SK-N-SH (cell line): ENCODE measurements at regions not wholly inside any gene's neighbourhood (a gene's known extent, or its start where the extent isn't known, plus 50 kb on each side); places are given as distances from the start of the nearest gene placed in this dataset.

ENCODE experiments used
- CTCF ChIA-PET: fragments of 300-600, 350-600 bp; formaldehyde crosslinking; extraction: SDS; loops from one replicate; lab custom pipeline; 2021; lab: Yijun Ruan, JAX
- POLR2A ChIA-PET: fragments of 350-600 bp; sonication (Branson Sonifier 250); formaldehyde crosslinking; extraction: SDS; loops from one replicate; lab custom pipeline; 2020; ENCODE audit warnings: antibody characterized with exemption, inconsistent platforms; lab: Yijun Ruan, JAX
- DNase-seq: peaks from one replicate; pipeline ENCODE4 v3.0.0; 2012
- H2AFZ ChIP-seq: fragments of 200-600 bp; sonication (generic); 2 replicates; pipeline ENCODE4 v1.8.1; 2016; ENCODE audit warnings: antibody characterized with exemption, mild to moderate bottlenecking, low read depth
- H3F3A ChIP-seq: fragments of 200-600 bp; sonication (generic); replicated peaks from 2 replicates; pipeline ENCODE3; 2016; ENCODE audit warnings: antibody characterized with exemption, mild to moderate bottlenecking; ENCODE audit not compliant: insufficient read depth
- H3K27ac ChIP-seq, 2 experiments: fragments of 200-500 bp in 1 of 2; fragments of 200-600 bp in 1 of 2; sonication (Bioruptor generic) in 1 of 2; sonication (generic), shearing (Covaris generic) in 1 of 2; 2 replicates each; pipeline versions ENCODE4 v1.5.1 to v1.6.1; 2014 to 2016; ENCODE audit warnings: low read depth in 2 of 2, inconsistent platforms in 1 of 2, low read length in 1 of 2, mild to moderate bottlenecking in 1 of 2, mixed read lengths in 1 of 2
- H3K27me3 ChIP-seq: fragments of 200-600 bp; sonication (generic), shearing (Covaris generic); 2 replicates; pipeline ENCODE4 v1.6.1; 2016; ENCODE audit warnings: mixed run types; ENCODE audit not compliant: insufficient read depth
- H3K36me3 ChIP-seq, 2 experiments: fragments of 200-500 bp in 1 of 2; fragments of 200-600 bp in 1 of 2; sonication (Bioruptor generic) in 1 of 2; sonication (generic) in 1 of 2; replicated peaks in 1 of 2; 2 replicates each; pipeline versions ENCODE3 to v1.5.1; 2014 to 2016; ENCODE audit warnings: low read length in 1 of 2, mild to moderate bottlenecking in 1 of 2; ENCODE audit not compliant: insufficient read depth in 2 of 2, control insufficient read depth in 1 of 2
- H3K4me1 ChIP-seq, 2 experiments: fragments of 200-500 bp in 1 of 2; fragments of 200-600 bp in 1 of 2; sonication (Bioruptor generic) in 1 of 2; sonication (generic), shearing (Covaris generic) in 1 of 2; 2 replicates each; pipeline versions ENCODE4 v1.5.1 to v1.6.1; 2014 to 2016; ENCODE audit warnings: low read depth in 1 of 2, low read length in 1 of 2, mixed run types in 1 of 2; ENCODE audit not compliant: insufficient read depth in 2 of 2, control insufficient read depth in 1 of 2
- H3K4me2 ChIP-seq: fragments of 200-600 bp; sonication (generic), shearing (Covaris generic); 2 replicates; pipeline ENCODE4 v1.6.1; 2017; ENCODE audit warnings: mixed run types
- H3K4me3 ChIP-seq, 2 experiments: fragments of 200-500 bp in 1 of 2; fragments of 200-600 bp in 1 of 2; sonication (Bioruptor generic) in 1 of 2; sonication (generic), shearing (Covaris generic) in 1 of 2; 2 replicates each; pipeline versions ENCODE4 v1.5.1 to v1.8.1; 2014 to 2016; ENCODE audit warnings: low read depth in 2 of 2, inconsistent platforms in 1 of 2, low read length in 1 of 2, mild to moderate bottlenecking in 1 of 2, mixed read lengths in 1 of 2, moderate library complexity in 1 of 2
- H3K79me2 ChIP-seq: fragments of 200-600 bp; sonication (generic); 2 replicates; pipeline ENCODE4 v1.8.1; 2017; ENCODE audit warnings: mild to moderate bottlenecking; ENCODE audit not compliant: insufficient read depth
- H3K9ac ChIP-seq: fragments of 200-600 bp; sonication (generic); 2 replicates; pipeline ENCODE4 v1.6.1; 2017; ENCODE audit warnings: mixed run types
- H3K9me2 ChIP-seq: fragments of 200-600 bp; sonication (generic); 2 replicates; pipeline ENCODE4 v1.6.1; 2017; ENCODE audit warnings: mixed run types
- H3K9me3 ChIP-seq: fragments of 200-600 bp; sonication (generic); 2 replicates; pipeline ENCODE4 v1.6.1; 2017; ENCODE audit warnings: mixed run types, mild to moderate bottlenecking, moderate library complexity
- H4K20me1 ChIP-seq: fragments of 200-600 bp; sonication (generic); 2 replicates; pipeline ENCODE4 v1.6.1; 2017; ENCODE audit warnings: mild to moderate bottlenecking, mixed run types; ENCODE audit not compliant: insufficient read depth
- CHD2 ChIP-seq: fragments of 150-350 bp; IDR thresholded peaks from 2 replicates; pipeline ENCODE4 v1.6.1; 2018; ENCODE audit warnings: low read length; ENCODE audit not compliant: partially characterized antibody
- EP300 ChIP-seq, 2 experiments: IDR thresholded peaks; 2 replicates each; pipeline versions ENCODE4 v1.4.0 to v1.6.1; 2012; ENCODE audit warnings: borderline replicate concordance in 1 of 2, low read depth in 1 of 2, low read length in 1 of 2
- GABPA ChIP-seq: IDR thresholded peaks from 2 replicates; pipeline ENCODE4 v1.4.0; 2012; ENCODE audit warnings: low read depth, mild to moderate bottlenecking
- JUND ChIP-seq: IDR thresholded peaks from 2 replicates; pipeline ENCODE4 v1.4.0; 2012
- NFIC ChIP-seq: IDR thresholded peaks from 2 replicates; pipeline ENCODE4 v1.4.0; 2012; ENCODE audit warnings: borderline replicate concordance
- NRF1 ChIP-seq: IDR thresholded peaks from 2 replicates; pipeline ENCODE4 v1.6.1; 2012; ENCODE audit warnings: low read depth, mild to moderate bottlenecking, low read length
- RAD21 ChIP-seq: IDR thresholded peaks from 2 replicates; pipeline ENCODE4 v1.6.1; 2012; ENCODE audit warnings: mild to moderate bottlenecking, low read length
- RXRA ChIP-seq: IDR thresholded peaks from 2 replicates; pipeline ENCODE4 v1.4.0; 2012; ENCODE audit warnings: low read depth, mild to moderate bottlenecking, borderline replicate concordance
- SIN3A ChIP-seq: IDR thresholded peaks from 2 replicates; pipeline ENCODE4 v1.6.1; 2012; ENCODE audit warnings: low read depth, mild to moderate bottlenecking, low read length, moderate library complexity, borderline replicate concordance
- SMC3 ChIP-seq: IDR thresholded peaks from 2 replicates; pipeline ENCODE4 v1.6.1; 2012; ENCODE audit warnings: low read depth, low read length, improper control_type of control experiment
- TCF12 ChIP-seq: IDR thresholded peaks from 2 replicates; pipeline ENCODE4 v1.4.0; 2012
- WGBS: methylation state at CpG from one replicate; pipeline ENCODE4 v1.1.6; 2017; ENCODE audit warnings: low lambda C conversion rate; 5-methylcytosine and 5-hydroxymethylcytosine counted together
- TF ChIP-seq, protein P1 (sequence below): IDR thresholded peaks from 2 replicates; pipeline ENCODE4 v1.4.0; 2012; ENCODE audit warnings: low read depth
- TF ChIP-seq, protein P2 (sequence below): IDR thresholded peaks from 2 replicates; pipeline ENCODE4 v1.4.0; 2012; ENCODE audit warnings: low read depth, borderline replicate concordance
- TF ChIP-seq, protein P3 (sequence below): IDR thresholded peaks from 2 replicates; pipeline ENCODE4 v1.6.1; 2012; ENCODE audit warnings: mild to moderate bottlenecking, low read depth, low read length, moderate library complexity
- TF ChIP-seq, protein P4 (sequence below): fragments of 150-350 bp; IDR thresholded peaks from 2 replicates; pipeline ENCODE4 v1.6.1; 2017; ENCODE audit warnings: antibody characterized with exemption, low read length, low read depth, borderline replicate concordance

DNA sequence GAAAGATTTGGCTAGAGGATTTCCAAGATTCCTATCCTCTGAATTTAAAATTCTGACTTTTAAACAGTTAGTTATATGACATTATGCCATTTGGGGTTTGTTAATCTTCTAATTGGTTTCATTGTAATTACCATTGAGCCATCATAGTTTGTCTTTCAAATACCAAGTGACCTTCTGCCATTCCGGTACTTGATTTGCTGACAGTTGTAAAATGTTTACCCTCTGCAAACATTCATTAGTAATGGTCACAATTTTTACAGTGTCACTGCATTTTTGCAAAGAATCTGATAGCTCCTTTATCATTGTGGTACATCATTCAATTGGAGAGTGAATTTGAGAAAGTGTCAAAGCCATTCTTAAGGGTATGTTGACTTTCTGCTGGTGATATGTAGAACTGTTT is 645.0 kb upstream of the TBL1XR1 start:
- H3K4me2 ChIP-seq: no peak overlapping the region
- H3K27me3 ChIP-seq: no peaks in the 10 kb centered on the region
- TF ChIP-seq, protein P1, sequence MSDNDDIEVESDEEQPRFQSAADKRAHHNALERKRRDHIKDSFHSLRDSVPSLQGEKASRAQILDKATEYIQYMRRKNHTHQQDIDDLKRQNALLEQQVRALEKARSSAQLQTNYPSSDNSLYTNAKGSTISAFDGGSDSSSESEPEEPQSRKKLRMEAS: no peak
- ChIA-PET POLR2A (interaction anchor here (0.6 kb wide), 1 partner anchor 655 kb away, joined by 3 read pairs; no protein-coding TSS in a partner anchor), CTCF (interaction anchor here (1.1 kb wide), 1 partner anchor 88 kb away, joined by 3 read pairs; no protein-coding TSS in a partner anchor)
- 93% methylated on average over 1 of the region's 1 CpG for WGBS
- no peak overlapping the region for H2AFZ ChIP-seq
- no peaks in the 10 kb centered on the region for H3K9me2 ChIP-seq
- H3K4me1 ChIP-seq: peaks cover 0 to 2% of the 10 kb centered on the region in 2 experiments; a peak in 1 of 4 replicates
- DNase-seq: no peak
- H4K20me1 ChIP-seq: no peaks in the 10 kb centered on the region
- H3K9me3 ChIP-seq: no peaks in the 10 kb centered on the region
- no peaks in the 10 kb centered on the region for H3F3A ChIP-seq
- no peaks in the 10 kb centered on the region for H3K36me3 ChIP-seq
- no peaks in the 10 kb centered on the region for H3K79me2 ChIP-seq
- no peak overlapping the region for H3K9ac ChIP-seq
- H3K4me3 ChIP-seq: no peak overlapping the region
- H3K27ac ChIP-seq: no peak overlapping the region

DNA sequence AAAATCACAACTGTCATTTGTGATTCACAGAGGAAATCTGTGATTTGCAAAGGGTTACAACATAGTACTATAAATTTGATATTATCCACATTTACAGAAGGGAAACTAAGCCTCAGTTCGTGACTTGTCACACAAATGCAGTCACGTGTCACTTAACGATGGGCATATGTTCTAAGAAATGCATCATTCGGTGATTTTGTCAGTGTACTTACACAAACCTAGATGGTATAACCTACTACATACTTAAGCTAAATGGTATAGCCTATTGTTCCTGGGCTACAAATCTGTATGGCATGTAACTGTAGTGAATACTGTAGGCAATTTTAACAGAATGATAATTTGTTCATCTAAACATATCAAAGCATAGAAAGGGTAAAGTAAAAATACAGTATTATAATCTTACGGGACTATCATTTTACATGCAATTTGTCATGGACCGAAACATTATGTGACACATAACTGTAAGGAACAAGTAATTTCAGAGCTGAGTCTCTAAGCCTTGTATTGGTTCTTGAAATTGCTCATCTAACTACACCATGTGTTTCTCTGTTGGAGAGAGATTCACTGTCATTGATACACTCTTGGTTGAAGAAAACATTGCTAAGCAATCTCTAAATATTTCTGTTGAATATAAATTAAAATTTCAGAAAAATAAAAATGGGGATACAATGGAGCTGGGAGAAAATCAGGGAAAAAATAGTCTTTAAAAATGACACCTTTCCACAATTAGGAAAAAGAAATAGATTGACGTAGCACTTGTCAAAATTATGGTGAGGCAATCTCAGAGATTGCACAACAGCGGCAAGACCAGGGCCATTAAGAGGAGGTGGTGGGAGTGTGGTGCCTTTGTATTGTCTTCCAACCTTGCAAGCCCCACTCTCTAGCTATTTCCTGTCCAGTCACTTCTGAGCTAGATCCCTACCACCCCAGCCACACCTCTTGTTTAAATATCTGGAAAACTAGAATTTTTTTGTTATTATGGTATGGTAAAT is 645.8 kb upstream of the TBL1XR1 start:
- Histone ChIP-seq H3K9ac (no peak overlapping the region), H3K4me2 (no peak overlapping the region), H2AFZ (no peak overlapping the region), H3K36me3 (no peaks in the 10 kb centered on the region), H3K27me3 (no peaks in the 10 kb centered on the region), H3K79me2 (no peaks in the 10 kb centered on the region), H4K20me1 (no peaks in the 10 kb centered on the region), H3K9me2 (no peaks in the 10 kb centered on the region), H3K9me3 (no peaks in the 10 kb centered on the region), H3K4me3 (no peak overlapping the region), H3F3A (no peaks in the 10 kb centered on the region), H3K27ac (no peak overlapping the region), H3K4me1 (no peaks in the 10 kb centered on the region)
- ChIA-PET CTCF (interaction anchor here (1.1 to 2.2 kb wide), 2 partner anchors 26 to 88 kb away, joined by 3 to 5 read pairs; no protein-coding TSS in a partner anchor), POLR2A (no interaction called here)
- TF ChIP-seq, protein P2, sequence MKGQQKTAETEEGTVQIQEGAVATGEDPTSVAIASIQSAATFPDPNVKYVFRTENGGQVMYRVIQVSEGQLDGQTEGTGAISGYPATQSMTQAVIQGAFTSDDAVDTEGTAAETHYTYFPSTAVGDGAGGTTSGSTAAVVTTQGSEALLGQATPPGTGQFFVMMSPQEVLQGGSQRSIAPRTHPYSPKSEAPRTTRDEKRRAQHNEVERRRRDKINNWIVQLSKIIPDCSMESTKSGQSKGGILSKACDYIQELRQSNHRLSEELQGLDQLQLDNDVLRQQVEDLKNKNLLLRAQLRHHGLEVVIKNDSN: no peak
- TF ChIP-seq, protein P1: no peak
- TF ChIP-seq RAD21 (no peak), GABPA (no peak), NFIC (no peak), RXRA (no peak), SIN3A (no peak), JUND (no peak), CHD2 (no peak), SMC3 (no peak), NRF1 (no peak), TCF12 (no peak), EP300 (IDR thresholded peaks at IDR 0.05; ENCODE audit: borderline replicate concordance in 1 of 2, low read depth in 1 of 2, low read length in 1 of 2) (no peak)
- TF ChIP-seq, protein P3, sequence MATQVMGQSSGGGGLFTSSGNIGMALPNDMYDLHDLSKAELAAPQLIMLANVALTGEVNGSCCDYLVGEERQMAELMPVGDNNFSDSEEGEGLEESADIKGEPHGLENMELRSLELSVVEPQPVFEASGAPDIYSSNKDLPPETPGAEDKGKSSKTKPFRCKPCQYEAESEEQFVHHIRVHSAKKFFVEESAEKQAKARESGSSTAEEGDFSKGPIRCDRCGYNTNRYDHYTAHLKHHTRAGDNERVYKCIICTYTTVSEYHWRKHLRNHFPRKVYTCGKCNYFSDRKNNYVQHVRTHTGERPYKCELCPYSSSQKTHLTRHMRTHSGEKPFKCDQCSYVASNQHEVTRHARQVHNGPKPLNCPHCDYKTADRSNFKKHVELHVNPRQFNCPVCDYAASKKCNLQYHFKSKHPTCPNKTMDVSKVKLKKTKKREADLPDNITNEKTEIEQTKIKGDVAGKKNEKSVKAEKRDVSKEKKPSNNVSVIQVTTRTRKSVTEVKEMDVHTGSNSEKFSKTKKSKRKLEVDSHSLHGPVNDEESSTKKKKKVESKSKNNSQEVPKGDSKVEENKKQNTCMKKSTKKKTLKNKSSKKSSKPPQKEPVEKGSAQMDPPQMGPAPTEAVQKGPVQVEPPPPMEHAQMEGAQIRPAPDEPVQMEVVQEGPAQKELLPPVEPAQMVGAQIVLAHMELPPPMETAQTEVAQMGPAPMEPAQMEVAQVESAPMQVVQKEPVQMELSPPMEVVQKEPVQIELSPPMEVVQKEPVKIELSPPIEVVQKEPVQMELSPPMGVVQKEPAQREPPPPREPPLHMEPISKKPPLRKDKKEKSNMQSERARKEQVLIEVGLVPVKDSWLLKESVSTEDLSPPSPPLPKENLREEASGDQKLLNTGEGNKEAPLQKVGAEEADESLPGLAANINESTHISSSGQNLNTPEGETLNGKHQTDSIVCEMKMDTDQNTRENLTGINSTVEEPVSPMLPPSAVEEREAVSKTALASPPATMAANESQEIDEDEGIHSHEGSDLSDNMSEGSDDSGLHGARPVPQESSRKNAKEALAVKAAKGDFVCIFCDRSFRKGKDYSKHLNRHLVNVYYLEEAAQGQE: no peak
- TF ChIP-seq, protein P4, sequence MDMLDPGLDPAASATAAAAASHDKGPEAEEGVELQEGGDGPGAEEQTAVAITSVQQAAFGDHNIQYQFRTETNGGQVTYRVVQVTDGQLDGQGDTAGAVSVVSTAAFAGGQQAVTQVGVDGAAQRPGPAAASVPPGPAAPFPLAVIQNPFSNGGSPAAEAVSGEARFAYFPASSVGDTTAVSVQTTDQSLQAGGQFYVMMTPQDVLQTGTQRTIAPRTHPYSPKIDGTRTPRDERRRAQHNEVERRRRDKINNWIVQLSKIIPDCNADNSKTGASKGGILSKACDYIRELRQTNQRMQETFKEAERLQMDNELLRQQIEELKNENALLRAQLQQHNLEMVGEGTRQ: no peak
- 98% methylated on average over 8 of the region's 8 CpGs for WGBS
- DNase-seq: no peak
